Mucosa of descending colon (tissue), 3 donors: ENCODE measurements at regions not wholly inside any gene's neighbourhood (a gene's known extent, or its start where the extent isn't known, plus 50 kb on each side); places are given as distances from the start of the nearest gene placed in this dataset.
"Not testable (repeated sequence)": the region's sequence is repeated elsewhere in the genome, so short reads cannot be mapped to it uniquely, and the experiment has no call there.

Experiments used
- ATAC-seq: fragments of 200-7000 bp; cut with Tn5 transposase; one replicate; pipeline ENCODE4 v1.9.1; 2020; ENCODE audit warnings: mild to moderate bottlenecking, moderate library complexity
- DNase-seq, 3 donors: peaks; one replicate each; pipeline ENCODE4 v3.0.0-alpha.2; 2020
- H3K36me3 ChIP-seq: fragments of 200-600 bp; one replicate; pipeline ENCODE4 v1.8.0; 2021; ENCODE audit warnings: low read depth, mild to moderate bottlenecking
- H3K4me1 ChIP-seq: fragments of 200-600 bp; one replicate; pipeline ENCODE4 v1.8.0; 2021; ENCODE audit warnings: low read depth, mild to moderate bottlenecking
- H3K4me3 ChIP-seq: fragments of 200-600 bp; one replicate; pipeline ENCODE4 v1.8.0; 2021; ENCODE audit warnings: mild to moderate bottlenecking
- H3K9me3 ChIP-seq: fragments of 200-600 bp; one replicate; pipeline ENCODE4 v1.8.0; 2021; ENCODE audit warnings: mild to moderate bottlenecking
- intact Hi-C, 2 donors: fragments of 100-400 bp; cut with DNase I in 1 of 2; cut with micrococcal nuclease in 1 of 2; formaldehyde crosslinking; loops; one replicate each; pipeline versions ENCODE4 v1.11.0 to v1.11.1; 2022; cut with DNase I, micrococcal nuclease
- TF ChIP-seq, protein P1 (sequence below): fragments of 200-600 bp; IDR thresholded peaks from one replicate; pipeline ENCODE4 v1.8.0; 2022; ENCODE audit warnings: antibody characterized with exemption, mild to moderate bottlenecking
- donor health status: DM: no; HTN: no; CAD: no; lungs with moderate emphysema.
- donor health status: DM: no; HTN: no; CAD: no.
- donor health status: DM: no; HTN: yes; CAD: no.

DNA sequence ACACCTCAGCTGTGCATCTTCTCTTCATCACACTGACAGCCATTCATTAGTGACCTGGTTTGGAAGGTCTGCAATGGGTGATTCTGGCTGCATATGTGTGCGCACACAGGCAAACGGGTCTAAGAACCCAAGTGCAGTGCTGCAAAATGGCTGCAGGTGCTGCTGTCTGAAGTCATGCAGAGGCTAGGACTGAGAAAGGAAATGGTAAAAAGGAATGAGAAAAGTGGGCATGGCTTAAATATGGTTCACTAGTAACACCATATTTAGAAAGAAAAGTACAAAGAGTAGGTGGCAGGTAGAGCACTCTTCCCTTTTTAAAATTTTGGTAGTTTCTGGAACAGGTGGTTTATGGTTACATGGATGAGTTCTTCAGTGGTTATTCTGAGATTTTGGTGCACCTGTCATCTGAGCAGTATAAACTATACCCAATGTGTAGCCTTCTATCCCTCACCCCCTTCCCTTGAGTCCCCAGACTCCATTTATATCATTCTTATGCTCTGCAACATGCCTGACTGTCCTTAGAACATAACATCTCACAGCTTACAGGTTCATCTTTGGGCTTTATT is 78.4 kb downstream of the CCNG2 start:
- intact Hi-C loops = no loop called here
- H3K36me3 ChIP-seq = no peaks in the 10 kb centered on the region
- TF ChIP-seq, protein P1, sequence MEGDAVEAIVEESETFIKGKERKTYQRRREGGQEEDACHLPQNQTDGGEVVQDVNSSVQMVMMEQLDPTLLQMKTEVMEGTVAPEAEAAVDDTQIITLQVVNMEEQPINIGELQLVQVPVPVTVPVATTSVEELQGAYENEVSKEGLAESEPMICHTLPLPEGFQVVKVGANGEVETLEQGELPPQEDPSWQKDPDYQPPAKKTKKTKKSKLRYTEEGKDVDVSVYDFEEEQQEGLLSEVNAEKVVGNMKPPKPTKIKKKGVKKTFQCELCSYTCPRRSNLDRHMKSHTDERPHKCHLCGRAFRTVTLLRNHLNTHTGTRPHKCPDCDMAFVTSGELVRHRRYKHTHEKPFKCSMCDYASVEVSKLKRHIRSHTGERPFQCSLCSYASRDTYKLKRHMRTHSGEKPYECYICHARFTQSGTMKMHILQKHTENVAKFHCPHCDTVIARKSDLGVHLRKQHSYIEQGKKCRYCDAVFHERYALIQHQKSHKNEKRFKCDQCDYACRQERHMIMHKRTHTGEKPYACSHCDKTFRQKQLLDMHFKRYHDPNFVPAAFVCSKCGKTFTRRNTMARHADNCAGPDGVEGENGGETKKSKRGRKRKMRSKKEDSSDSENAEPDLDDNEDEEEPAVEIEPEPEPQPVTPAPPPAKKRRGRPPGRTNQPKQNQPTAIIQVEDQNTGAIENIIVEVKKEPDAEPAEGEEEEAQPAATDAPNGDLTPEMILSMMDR = no peak
- H3K9me3 ChIP-seq = no peaks in the 10 kb centered on the region
- no peak overlapping the region for H3K4me3 ChIP-seq
- no peaks in the 10 kb centered on the region for H3K4me1 ChIP-seq
- no peak for ATAC-seq
- no peak for DNase-seq

DNA sequence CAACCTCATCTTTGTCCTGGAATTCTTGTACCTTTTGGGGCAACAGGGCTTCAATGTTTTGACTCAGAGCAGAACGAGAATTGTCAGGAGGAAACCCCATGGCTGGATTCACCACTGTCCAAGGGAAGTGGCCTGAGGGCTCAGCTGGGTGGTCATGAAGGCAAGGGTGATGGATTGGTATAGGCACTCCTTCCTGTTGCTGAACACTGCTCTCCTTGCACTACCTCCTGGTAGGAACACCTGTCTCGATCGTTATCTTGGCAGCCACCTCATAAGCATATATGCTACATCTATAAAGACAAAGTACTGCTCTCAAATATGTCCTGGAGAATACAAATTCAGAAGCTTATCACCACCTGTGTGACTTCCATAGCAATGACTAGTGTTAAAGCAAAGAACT is 79.8 kb downstream of the CCNG2 start:
- Histone ChIP-seq H3K36me3 (no peaks in the 10 kb centered on the region), H3K9me3 (no peaks in the 10 kb centered on the region), H3K4me3 (no peak overlapping the region), H3K4me1 (no peaks in the 10 kb centered on the region)
- TF ChIP-seq, protein P1 = no peak
- DNase-seq (no peak), ATAC-seq (no peak)
- intact Hi-C loops = no loop called here

DNA sequence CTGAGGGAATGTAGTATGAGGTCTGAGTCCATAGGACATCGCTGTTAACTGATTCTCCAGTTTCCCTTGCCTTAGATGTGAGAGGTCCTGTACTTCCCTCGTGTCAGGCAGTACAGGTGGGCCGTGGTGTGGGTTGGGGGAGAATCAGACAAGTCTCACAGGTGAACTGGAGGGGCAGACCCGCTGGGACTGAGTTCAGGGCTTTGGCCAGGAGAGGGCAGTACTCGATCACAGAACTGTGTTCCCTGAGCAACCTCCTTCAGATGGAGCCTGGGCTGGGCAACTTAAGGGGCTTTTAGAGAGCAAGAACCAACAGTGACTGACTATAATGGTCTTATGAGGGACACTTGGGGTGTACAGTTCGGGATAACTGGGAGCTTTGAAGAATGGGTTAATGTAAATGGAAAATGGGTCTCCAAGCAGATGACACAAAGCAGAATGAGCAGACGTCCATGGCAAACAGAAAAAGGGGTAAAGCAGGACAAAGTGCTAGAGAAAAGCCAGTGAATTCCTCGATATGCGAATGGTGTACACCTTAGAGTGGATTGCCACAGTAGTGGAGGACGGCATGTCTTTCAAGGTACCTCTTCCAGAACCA is 83.6 kb downstream of the CCNG2 start:
- ATAC-seq = peak; percentile 69
- peak; percentile 51 to 82 (median 65) for DNase-seq
- H3K9me3 ChIP-seq = no peaks in the 10 kb centered on the region
- no peaks in the 10 kb centered on the region for H3K36me3 ChIP-seq
- intact Hi-C loops = loop anchor here in 1 of 2 donors (5.0 kb wide), 1 partner anchor 117 kb away; no protein-coding TSS in a partner anchor
- TF ChIP-seq, protein P1 = peak; percentile 40
- H3K4me3 ChIP-seq = no peak overlapping the region
- H3K4me1 ChIP-seq = no peaks in the 10 kb centered on the region

DNA sequence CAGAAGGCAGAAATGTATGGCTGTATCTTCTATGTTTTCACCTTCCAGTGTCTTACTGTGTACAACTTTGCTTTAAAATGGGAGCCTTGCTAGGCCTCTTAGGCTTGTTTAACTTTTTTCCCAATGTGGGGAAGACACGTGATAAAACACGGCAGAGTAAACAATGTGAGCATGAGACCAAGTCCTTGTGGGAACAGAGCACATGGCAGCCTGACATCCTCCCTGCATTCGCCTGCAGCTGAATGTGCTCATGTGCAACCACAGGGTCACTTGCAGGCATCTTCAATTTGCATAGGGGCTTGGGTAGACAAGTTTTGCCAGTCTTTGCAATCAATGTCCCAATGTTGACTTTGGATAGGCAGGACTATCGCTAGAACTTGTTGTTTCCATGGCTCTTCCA is 91.8 kb downstream of the CCNG2 start:
- ATAC-seq (no peak), DNase-seq (no peak)
- intact Hi-C loops = no loop called here
- TF ChIP-seq, protein P1 = no peak
- Histone ChIP-seq H3K9me3 (no peaks in the 10 kb centered on the region), H3K4me3 (no peak overlapping the region), H3K4me1 (no peaks in the 10 kb centered on the region), H3K36me3 (no peaks in the 10 kb centered on the region)

DNA sequence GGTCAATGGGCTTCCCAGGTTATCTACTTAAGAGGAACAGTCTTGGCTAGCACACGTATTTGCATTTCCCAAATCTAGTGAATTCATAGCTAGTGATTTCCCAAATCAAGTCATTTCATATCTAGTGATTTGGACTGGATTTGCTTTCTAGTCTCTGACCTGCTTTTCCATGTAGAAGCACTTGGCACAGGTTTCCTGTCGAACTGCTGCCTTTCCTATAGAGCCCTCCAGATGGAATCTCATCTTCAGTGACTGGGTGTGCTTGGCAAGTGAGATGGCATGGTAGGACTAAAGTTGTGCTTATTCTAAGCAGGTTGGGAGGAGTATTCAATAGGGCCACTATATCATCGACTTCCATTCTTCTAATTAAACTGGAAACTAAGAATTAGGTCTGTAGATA is 94.7 kb downstream of the CCNG2 start:
- TF ChIP-seq, protein P1 = no peak
- ATAC-seq (no peak), DNase-seq (no peak)
- H3K36me3 ChIP-seq = no peaks in the 10 kb centered on the region
- intact Hi-C loops = no loop called here
- no peaks in the 10 kb centered on the region for H3K9me3 ChIP-seq
- H3K4me3 ChIP-seq = no peak overlapping the region
- H3K4me1 ChIP-seq = no peaks in the 10 kb centered on the region

DNA sequence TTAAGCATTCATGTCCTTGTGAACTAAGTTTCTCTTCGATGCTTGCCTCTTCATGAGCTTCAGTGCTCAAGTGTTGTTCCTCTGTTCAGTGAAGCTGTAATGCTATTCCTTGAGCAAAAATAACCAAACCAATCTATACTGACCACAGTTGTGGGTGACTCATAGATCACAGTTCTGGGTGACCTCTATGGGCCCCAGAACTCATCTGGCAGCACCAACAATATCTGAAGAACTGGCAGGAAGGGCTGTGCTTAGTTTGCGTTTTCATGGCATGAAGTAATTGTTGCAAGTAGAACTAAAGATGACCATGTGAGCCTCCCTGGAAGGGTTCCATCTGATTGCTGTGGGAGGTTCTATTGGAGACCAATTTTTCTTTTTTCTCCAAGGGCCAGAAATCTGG is 106.2 kb downstream of the CCNG2 start:
- intact Hi-C loops = no loop called here
- H3K36me3 ChIP-seq = no peaks in the 10 kb centered on the region
- H3K9me3 ChIP-seq = no peaks in the 10 kb centered on the region
- ATAC-seq (no peak), DNase-seq (no peak)
- H3K4me3 ChIP-seq = no peak overlapping the region
- no peaks in the 10 kb centered on the region for H3K4me1 ChIP-seq
- TF ChIP-seq, protein P1 = no peak

DNA sequence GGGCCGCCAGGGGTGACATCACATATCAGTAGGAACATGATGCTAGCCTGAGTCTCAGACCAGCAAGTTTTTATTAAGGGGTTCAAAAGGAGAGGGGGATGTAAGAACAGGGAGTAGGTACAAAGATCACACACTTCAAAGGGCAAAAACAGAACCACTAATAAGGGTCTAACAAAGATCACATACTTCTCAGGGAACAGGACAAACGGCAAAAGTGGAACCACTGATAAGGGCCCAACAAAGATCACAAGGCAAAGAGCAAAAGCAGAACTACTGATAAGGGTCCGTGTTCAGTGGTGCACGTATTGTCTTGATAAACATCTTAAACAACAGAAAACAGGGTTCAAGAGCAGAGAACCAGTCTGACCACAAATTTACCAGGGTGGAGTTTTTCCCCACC is 107.0 kb downstream of the CCNG2 start:
- H3K9me3 ChIP-seq, DNase-seq, ATAC-seq, H3K4me1 ChIP-seq, H3K36me3 ChIP-seq, H3K4me3 ChIP-seq, intact Hi-C loops: not testable (repeated sequence)
